GDM1 (cell line): ENCODE measurements at regions not wholly inside any gene's neighbourhood (a gene's known extent, or its start where the extent isn't known, plus 50 kb on each side); places are given as distances from the start of the nearest gene placed in this dataset.

ENCODE experiments used
- DNase-seq: peaks from one replicate; lab custom pipeline; 2025; lab: John Stamatoyannopoulos, UW

DNA sequence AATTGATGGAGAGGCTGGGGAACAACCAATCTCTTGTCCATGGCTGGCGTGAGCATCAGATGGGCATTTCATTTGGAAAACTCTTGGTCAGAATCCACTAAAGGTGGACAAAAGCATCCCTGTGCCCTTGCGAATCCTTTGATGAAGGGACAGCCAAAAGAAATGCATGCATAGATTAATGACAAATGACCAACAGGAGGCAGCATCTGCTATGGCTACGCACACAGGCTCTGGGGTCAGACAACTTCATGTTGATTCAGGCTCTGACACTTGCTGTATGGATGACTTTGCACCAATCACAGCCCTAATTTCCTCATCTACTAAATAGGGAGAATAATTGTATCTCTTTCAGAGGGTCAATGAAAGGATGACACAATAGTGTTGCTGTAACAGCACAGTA, 117.5 kb downstream of the ASCL4 start:
- DNase-seq, result no peak

DNA sequence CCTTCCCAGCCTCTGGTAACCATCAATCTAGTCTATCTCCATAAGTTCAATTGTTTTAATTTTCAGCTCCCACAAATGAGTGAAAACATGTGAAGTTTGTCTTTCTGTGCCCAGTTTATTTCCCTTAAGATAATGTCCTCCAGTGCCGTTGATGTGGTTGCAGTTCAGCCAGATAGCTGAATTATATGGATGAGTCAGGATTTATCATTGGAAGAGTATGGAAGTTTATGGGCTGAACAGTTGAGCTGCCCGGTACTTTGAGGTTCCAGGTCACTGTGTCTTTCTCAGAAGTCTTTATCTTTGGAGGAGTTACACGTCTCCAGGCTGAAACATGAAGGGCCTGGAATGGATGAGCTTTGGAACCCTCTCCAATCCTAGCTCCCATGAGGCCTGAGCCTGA, 120.1 kb downstream of the ASCL4 start:
- no peak for DNase-seq

DNA sequence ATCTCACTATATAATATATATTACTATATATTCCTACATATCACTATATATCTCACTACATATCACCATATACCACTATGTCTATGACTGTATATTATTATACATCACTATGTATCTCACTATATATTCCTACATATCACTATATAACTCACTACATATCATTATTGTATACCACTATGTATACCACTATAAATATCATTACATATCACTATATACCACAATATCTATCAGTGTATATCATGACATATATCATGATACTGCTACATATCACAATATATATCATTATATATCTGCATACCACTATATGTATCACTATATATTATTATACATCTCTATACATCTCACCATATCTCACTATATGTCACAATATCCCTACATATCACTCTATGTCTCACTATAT, 121.5 kb downstream of the ASCL4 start:
- no peak for DNase-seq

DNA sequence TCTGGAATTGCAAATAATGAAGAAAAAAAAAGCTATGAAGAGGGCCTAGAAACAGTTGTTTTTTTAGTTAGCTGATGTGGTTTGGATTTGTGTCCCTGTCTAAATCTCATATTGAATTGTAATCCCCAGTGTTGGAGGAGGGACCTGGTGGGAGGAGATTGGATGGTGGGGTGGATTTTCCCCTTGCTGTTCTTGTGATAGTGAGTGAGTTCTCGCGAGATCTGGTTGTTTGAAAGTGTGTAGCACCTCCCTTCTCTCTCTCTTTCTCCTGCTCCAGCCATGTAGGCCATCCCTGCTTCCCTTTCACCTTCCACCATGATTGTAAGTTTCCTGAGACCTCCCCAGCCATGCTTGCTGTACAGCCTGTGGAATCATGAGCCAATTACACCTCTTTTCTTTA, 126.1 kb downstream of the ASCL4 start:
- no peak for DNase-seq

DNA sequence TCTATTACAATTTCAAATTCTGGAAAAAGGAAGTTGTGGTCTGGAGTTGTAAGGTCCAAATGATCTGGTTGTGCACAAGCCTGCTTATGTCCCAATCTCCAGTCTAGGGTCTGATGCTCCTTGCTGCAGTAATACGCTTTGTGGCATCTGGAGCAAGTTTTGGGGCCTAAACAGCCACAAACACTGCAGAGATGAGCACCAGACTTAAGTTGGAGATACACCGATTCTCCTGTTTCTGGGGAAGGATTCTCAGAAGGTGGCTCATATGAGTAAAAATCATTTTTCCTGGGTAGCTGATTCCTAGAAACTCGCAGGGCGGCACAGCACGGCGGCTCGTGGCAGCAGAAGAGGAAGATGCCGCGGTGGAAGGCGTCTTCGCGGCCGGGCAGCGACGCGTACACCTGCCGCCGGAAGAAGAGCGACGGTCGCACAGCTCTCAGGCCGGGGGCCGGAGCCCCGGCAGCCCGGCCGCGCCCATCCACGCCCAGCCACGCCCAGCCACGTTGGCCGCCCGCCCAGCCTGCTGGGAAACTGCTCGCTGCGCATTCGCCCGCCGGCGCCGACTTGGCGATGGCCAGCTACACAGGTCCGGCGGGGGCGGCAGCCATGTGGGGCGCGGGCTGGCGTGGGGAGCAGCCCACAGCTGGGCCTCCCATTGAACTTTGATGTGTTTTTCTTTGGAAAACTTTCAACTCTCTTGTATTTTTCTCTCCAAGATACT, 129.0 kb downstream of the ASCL4 start:
- DNase-seq, result no peak

DNA sequence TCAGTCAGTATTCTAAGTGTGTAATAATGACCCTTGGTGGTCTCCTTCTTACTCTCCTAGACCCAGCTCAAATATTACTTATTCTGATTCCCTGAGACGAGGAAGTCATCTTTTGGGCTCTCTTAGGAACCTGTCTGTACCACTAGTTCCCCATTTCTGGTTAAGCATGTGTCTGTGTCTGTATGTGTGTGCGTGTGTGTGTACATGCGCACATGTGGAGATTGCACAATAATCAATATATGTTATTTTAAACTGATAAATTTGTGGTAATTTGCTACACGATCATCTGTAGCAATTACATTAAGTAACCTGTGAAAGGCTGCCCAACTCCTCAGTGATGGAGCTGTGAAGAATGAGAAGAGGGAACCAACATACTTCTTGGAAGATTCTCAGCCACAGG, 132.2 kb downstream of the ASCL4 start:
- peak; percentile 8 for DNase-seq

DNA sequence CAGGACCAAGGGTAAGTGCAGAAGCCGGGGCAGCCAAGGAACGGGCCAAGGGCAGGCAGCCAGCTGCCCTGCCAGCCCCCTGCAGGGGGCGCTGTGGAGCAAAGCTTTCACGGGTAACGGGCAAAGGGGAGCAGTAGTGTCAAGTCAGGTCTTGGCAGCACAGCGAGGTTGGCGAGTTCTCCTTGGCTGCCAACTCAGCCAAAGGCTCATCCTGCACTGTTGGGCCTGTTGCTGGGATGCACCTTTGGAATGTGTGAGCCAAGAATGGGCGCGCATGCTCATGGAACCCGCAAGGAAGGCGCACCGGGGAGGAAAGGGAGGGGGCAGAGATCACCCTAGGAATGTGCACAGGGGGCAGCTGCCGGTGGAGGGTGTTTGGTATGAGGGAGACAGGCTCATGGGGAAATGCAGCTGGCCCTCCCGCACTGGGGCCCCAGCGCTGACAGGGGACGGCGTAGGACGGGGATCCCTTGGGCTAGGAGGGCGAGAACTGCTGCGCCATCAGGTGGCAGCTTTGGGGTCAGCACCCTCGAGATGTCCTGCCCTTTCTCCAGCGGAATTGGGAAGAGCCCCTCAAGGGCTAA, 138.0 kb downstream of the ASCL4 start:
- peak; percentile 29 for DNase-seq

DNA sequence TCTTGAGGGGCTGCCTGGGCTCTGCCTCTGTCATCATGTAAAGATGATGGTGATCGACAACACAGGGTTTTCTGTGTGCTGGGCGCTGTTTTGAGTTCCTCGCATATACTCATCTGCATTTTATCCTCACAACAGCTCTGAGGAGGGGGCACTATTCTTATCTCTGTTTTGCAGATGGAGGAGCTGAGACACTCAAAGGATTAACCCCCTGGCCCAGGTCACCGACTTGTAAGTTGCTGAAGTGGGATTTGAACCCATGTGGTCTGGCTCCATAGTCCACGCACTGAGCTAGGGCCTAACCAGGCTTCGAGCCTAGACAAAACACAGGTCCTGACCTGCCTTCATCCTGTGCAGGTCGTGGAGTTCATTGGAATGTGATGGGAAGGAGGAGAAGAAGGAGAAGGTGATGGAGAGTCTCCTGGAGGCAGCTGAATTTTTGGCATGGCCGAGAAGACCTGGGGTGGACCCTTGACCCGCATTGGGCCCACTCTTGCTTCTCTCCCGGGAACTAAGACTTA, 140.0 kb downstream of the ASCL4 start:
- DNase-seq, result no peak

DNA sequence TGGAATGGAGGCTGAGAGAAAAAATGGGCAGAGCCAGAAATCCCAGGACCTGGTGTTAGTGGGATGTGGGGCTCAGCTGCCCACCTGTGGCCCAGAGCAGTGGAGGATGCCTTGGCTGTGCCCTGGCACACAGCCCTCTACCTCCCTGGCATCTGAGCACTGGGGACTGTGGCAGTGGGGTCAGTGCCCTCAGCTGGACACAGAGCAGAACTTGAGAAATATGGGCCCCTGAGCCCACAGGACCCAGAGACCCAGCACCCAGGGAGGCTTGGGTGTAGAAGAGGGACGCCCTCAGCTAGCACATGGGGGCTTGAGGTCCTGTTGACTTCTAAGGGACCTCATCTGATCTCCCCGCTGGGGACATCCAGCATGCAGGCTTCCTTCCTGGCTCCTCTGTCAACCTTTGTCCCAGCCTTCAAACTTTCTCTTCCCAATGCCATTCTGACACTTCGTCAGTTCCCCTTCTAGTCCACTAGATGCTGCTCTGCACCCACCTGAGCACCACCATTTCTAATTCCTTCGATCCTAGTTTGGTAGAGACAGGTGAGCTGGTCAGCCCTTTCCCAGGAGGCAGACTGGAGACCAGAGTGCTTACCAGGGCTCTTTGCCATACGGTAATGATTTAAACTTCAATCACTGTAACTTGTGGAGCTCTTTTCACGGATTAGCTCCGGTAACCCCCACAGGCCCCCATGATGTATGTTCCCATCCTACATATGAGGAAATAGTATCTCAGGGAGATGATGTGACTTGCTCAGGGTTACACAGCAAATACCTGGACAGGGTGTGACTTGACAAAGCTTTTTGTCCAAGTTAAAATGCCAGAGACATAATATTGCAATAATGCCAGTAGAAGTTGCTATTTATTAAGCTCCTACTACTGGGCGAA, 143.7 kb downstream of the ASCL4 start:
- DNase-seq, result no peak

DNA sequence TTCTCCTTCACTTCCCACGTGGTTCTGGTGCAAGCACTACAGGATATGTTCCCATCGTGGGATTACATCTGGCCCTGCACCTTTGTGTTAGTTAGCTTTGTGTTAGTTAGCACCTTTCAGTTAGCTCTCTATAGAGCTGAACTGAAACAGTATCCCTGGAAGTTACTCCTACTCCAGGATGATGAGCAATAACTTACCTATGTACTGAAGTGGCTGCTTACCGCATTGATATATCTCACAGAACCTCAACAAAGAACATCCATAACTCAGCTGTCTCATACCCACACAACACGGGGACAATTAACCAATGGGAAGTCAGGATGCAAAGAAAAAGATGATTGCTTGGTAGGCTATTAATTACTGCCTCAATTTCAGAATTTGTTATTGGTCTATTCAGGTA, 146.6 kb downstream of the ASCL4 start:
- DNase-seq, result no peak

DNA sequence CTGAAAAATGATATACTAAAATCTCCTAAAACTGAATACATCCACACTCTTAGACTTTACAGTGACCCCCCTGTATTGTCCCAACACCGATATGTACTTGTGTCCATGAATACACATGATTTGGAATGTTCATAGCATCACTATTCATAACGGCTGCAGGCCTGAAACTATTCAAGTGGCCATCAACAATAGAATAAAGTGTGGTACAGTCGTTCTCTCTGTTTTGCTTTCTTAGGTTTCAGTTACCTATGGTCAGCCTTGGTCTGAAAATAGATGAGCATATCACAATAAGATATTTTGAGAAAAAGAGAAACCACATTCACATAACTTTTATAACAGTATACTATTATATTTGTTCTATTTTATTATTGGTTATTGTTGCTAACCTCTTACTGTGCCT, 150.6 kb downstream of the ASCL4 start:
- DNase-seq, result no peak

DNA sequence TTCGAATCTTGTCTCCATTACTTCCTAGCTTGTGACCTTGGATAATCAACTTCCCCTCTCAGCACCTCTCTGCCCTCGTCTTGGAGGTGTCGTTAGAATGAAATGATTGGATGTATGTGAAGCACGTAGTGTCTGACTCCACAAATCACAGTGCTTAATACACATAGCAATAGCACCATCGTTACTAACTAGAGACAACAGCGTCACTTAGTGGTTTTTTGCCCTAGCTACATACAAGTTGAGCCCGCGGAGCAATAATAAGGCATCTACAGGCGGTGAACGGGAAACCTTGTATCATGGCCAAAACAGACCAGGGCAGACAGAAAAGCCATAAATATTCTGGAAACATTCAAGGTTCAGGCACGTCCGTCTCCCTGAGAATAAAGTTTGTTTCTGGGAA, 154.9 kb downstream of the ASCL4 start:
- DNase-seq, result no peak

DNA sequence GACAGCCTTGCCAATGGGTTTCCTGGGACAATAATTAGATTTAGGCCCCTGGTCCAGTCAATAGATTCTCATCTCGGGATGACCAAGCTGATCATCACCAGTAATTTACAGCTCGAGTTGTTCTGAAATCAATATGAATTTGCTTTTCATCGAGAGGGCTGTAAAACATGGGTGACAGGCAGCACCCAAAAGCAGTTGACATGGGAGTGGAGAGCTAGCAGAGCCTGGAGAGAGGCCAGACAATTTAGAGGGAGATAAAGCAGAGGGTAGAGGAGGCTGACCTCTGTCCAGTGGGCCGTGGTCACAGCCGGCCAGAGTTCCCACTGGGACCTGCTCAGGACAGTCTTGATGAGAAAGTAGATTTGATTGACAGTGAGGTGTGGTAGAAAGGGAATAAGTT, 157.3 kb downstream of the ASCL4 start:
- DNase-seq, result no peak

DNA sequence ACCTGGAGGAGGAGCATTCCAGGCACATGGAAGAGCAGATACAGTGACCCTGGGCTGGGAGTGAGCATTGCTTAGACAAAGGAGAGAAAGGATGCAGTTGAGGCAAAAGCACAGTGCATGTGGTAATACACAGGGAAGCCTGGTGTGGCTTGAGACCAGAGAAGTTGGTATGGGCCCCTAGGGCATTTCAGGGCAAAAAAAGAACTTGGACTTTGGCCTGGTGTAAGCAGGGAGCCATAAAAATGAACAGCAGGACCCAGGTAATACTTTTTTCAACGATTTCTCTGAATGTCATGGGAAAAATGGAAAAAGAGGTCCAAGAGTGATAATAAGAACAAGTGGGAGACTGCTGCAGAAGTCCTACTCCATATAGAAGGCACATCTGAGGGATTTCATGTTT, 163.9 kb downstream of the ASCL4 start:
- DNase-seq, result no peak

DNA sequence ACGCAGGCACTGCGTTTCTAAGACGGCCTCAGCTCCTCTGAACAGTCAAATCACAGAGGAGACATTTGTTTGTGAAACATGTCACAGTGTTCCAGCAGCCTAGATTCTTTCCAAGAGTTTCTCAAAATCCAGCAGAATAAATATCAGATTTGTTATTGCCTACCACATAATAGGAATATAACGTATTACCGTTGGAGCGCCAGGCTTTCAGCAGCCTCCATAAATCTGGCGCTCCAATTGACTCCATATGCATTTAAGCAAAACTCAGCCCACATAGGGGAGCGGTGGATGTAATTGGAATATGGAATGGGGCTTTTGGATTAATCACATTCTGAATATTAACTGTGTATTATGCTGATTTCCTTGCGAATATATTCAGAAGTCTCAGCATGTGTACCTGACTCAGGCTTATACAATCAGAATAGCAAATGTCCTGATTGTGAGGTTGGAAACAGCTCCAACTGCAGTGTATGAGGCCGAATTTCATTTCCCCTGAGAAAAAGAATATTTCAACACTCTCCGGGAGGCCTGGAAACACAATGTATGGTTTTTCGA, 174.0 kb downstream of the ASCL4 start:
- DNase-seq, result no peak

DNA sequence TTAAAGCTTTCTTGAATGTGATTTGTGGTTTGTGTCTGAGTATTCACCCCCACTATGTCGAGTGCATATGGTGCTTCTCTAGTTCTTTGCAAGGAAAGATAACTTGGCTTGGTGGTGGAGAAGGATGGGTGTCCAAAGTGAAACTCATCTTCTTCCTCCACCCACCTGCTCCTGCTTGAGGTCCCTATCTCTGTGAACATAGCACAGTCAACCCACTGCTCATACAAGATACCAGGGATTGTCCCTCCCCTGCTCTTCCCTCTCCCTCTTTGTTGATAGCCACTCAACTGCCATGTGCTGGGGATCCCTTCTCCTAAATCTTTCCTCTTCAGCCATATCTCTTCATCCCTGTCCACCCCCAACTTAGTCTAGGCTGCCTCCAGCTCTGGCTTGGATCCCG, 176.5 kb downstream of the ASCL4 start:
- DNase-seq, result no peak

DNA sequence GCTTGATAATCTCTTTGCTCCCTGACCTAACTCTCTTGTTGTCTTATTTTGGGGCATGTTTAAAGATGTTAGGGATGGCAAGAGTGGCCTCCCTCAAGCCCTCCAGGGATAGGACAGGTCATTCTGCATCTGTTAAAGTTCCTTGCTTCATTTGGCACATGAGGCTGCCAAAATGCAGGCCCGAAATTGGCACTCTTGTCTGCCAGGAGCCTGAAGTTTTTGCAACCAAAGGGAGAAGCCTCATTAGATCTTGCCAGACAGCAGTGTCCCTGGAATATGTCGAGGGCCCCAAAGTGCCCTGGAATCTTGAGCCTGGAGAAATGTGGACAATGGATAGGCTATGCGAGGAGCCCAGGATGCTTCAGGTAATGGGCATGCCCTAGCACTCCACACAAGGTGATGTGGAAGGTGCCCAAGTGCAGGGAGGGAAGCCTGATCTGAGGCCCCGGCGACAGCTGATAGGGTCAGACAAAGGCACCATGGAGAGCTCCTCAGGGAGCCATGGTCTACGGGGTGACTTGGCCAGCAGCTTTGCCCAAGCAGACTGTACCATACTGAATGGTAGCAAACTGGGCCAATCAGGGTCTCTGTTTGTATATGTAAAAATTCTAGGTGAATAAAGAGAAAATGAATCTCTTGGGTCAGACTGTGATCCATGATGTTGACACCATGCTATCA, 173.0 kb upstream of the WSCD2 start:
- no peak for DNase-seq

DNA sequence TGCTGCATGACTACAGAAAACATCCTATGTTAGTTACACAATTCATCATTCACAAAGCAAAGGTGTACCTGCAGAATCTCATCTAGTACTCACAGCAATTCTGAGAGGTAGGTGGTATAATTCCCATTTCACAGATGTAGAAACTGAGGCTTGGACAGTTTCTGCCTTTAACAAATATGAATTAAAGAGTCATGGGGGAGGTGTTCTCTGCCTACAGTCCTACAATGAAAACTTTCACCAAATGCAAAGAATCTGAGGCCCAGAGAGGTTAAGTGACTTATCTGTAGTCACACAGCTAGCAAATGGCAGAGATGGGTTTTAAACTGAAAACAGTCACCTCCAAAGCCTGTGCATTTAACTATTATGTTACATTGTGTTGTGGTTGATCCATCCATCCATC, 171.6 kb upstream of the WSCD2 start:
- DNase-seq, result no peak

DNA sequence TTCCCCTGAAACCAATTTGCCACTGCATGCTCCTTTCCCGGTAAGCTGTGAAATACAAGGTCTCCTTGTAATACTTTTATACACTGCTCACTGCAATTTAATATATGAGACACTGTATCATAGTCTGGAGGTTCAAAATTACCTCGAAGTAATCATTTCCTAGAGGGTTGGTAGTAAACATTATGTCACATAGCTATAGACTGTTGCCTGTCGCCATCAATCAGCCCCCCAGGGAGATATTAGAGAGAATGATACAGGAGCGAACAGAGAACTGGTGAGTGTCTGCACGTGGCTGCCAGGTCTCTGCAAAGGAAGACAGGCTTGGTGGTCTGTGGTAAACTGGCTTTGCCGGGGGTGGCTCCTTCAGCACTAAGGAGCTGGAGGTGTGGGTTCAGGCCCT, 165.5 kb upstream of the WSCD2 start:
- no peak for DNase-seq

DNA sequence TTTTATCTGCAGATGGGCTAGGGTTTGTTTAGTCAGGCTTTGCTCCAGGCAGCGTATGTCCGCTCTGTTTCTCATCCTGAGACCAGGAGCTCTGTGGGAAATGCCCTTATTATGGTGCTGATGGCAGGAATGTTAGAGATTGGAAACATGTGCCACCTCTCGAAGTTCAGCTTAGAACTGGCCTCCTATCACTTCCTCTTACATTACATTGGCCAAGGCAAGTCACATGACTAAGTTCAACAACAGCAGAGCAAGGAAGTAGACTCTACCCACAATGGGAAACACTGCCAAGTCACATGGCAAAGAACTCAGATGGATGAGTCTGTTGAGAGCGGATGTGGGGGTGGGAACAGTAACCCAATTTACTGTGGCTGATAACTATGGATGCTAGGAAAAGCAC, 161.9 kb upstream of the WSCD2 start:
- DNase-seq, result no peak

DNA sequence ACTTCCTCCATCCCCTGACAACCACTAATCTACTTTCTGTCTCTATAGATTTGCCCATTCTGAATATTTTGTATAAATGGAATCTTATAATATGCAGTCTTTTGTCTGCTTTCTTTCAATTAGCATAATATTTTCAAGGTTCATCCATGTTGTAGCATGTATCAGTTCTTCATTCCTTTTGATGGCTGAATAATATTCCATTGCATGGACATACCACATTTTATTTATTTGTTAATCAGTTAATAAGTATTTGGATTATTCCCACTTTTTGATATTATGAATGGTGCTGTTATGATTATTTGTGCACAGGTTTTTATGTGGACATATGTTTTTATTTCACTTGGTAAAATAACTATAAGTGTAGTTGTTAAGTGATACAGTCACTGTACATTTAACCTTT, 155.1 kb upstream of the WSCD2 start:
- DNase-seq, result no peak

DNA sequence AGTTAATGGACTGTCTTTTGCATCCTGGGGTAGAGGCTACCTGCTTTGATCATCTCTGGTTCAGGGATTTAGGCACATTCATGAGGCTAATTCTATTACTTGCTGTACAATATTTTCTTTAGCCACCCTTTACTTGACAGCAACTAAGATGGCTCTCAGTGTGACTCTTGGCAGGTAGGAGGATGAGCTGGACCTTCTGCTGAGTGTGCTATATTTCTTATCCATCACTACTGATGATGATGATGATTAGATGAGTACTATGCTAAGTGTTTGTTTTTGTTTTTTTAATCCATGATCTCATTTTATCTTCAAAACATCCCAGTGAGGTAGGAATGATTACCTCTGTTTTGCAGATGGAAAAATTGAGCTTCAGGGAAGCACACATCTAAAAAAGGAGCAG, 152.8 kb upstream of the WSCD2 start:
- DNase-seq, result no peak
